HEK293 (cell line): ENCODE measurements at regions not wholly inside any gene's neighbourhood (a gene's known extent, or its start where the extent isn't known, plus 50 kb on each side); places are given as distances from the start of the nearest gene placed in this dataset.

Source experiments
- CTCF ChIA-PET: fragments of 350-600 bp; formaldehyde crosslinking; extraction: SDS; loops from one replicate; lab custom pipeline; 2021; ENCODE audit warnings: antibody characterized with exemption; lab: Yijun Ruan, JAX
- POLR2A ChIA-PET: fragments of 300-600 bp; formaldehyde crosslinking; extraction: SDS; loops from one replicate; lab custom pipeline; 2020; ENCODE audit warnings: antibody characterized with exemption, inconsistent platforms; lab: Yijun Ruan, JAX
- H3K27ac ChIP-seq: fragments of 200-500 bp; sonication (Bioruptor generic); 2 replicates; pipeline ENCODE4 v1.5.1; 2014; ENCODE audit warnings: low read depth, low read length, control low read depth, inconsistent platforms; ENCODE audit errors: extremely low read depth
- H3K36me3 ChIP-seq, 2 experiments: fragments of 200-500 bp in 1 of 2; sonication (Bioruptor generic) in 1 of 2; 1 replicate in 1 of 2; 2 replicates in 1 of 2; pipeline ENCODE4 v1.5.1; 2014 to 2017; ENCODE audit warnings: inconsistent platforms in 2 of 2, low read length in 2 of 2; ENCODE audit not compliant: control insufficient read depth in 2 of 2, insufficient read depth in 1 of 2
- H3K4me1 ChIP-seq: fragments of 200-500 bp; sonication (Bioruptor generic); 2 replicates; pipeline ENCODE4 v1.5.1; 2014; ENCODE audit warnings: mild to moderate bottlenecking, low read length, inconsistent platforms; ENCODE audit not compliant: control insufficient read depth, insufficient read depth
- H3K4me3 ChIP-seq: 2 replicates; pipeline ENCODE4 v1.5.1; 2011; ENCODE audit warnings: low read depth, mild to moderate bottlenecking, control low read depth, low read length, moderate library complexity
- H3K9me3 ChIP-seq: fragments of 200-500 bp; sonication (Bioruptor generic); 2 replicates; pipeline ENCODE4 v1.5.1; 2014; ENCODE audit warnings: low read depth, low read length, inconsistent platforms; ENCODE audit not compliant: control insufficient read depth, insufficient read depth
- FEZF1 ChIP-seq: fragments of 450-650 bp; formaldehyde crosslinking; IDR thresholded peaks from 2 replicates; pipeline ENCODE4 v1.5.1; 2016; ENCODE audit warnings: missing biosample characterization, missing genetic modification characterization
- MEIS1 ChIP-seq: sonication (generic); formaldehyde crosslinking; IDR thresholded peaks from 2 replicates; pipeline ENCODE4 v1.8.1; 2022; ENCODE audit warnings: missing genetic modification reagents, mild to moderate bottlenecking, borderline replicate concordance
- OVOL3 ChIP-seq: fragments of 450-650 bp; formaldehyde crosslinking; IDR thresholded peaks from 2 replicates; pipeline ENCODE4 v1.5.1; 2016; ENCODE audit warnings: missing biosample characterization, missing genetic modification characterization
- ZFP37 ChIP-seq: fragments of 450-650 bp; formaldehyde crosslinking; IDR thresholded peaks from 2 replicates; pipeline ENCODE4 v1.5.1; 2016; ENCODE audit warnings: missing biosample characterization, missing genetic modification characterization
- ZNF155 ChIP-seq: fragments of 450-650 bp; formaldehyde crosslinking; IDR thresholded peaks from 2 replicates; pipeline ENCODE4 v1.5.1; 2016; ENCODE audit warnings: missing biosample characterization, missing genetic modification characterization
- ZNF174 ChIP-seq: fragments of 450-650 bp; formaldehyde crosslinking; IDR thresholded peaks from 2 replicates; pipeline ENCODE4 v1.5.0; 2017; ENCODE audit warnings: missing biosample characterization, mild to moderate bottlenecking, missing genetic modification characterization
- ZNF2 ChIP-seq: fragments of 450-650 bp; formaldehyde crosslinking; IDR thresholded peaks from 2 replicates; pipeline ENCODE4 v1.5.1; 2016; ENCODE audit warnings: missing biosample characterization, missing genetic modification characterization
- ZNF274 ChIP-seq, 2 experiments: fragments of 200-500 bp in 1 of 2; fragments of 450-650 bp in 1 of 2; sonication (Bioruptor generic) in 1 of 2; formaldehyde crosslinking in 1 of 2; IDR thresholded peaks; 2 replicates each; pipeline versions ENCODE4 v1.5.1 to v1.6.1; 2014 to 2016; ENCODE audit warnings: borderline replicate concordance in 1 of 2, inconsistent platforms in 1 of 2, low read length in 1 of 2, missing biosample characterization in 1 of 2, missing genetic modification characterization in 1 of 2
- ZNF292 ChIP-seq: fragments of 450-650 bp; formaldehyde crosslinking; IDR thresholded peaks from 2 replicates; pipeline ENCODE4 v1.5.1; 2016; ENCODE audit warnings: low read depth, missing biosample characterization, missing genetic modification characterization, borderline replicate concordance
- ZNF558 ChIP-seq: fragments of 450-650 bp; formaldehyde crosslinking; IDR thresholded peaks from 2 replicates; pipeline ENCODE4 v1.5.1; 2016; ENCODE audit warnings: missing biosample characterization, missing genetic modification characterization
- ZNF571 ChIP-seq: fragments of 450-650 bp; formaldehyde crosslinking; IDR thresholded peaks from 2 replicates; pipeline ENCODE4 v1.5.0; 2017; ENCODE audit warnings: missing biosample characterization, missing genetic modification characterization
- TF ChIP-seq, protein P1 (sequence below): fragments of 450-650 bp; formaldehyde crosslinking; IDR thresholded peaks from 2 replicates; pipeline ENCODE4 v1.5.1; 2017; ENCODE audit warnings: missing biosample characterization, missing genetic modification characterization
- TF ChIP-seq, protein P2 (sequence below): fragments of 450-650 bp; formaldehyde crosslinking; IDR thresholded peaks from 2 replicates; pipeline ENCODE4 v1.5.1; 2016; ENCODE audit warnings: missing biosample characterization, missing genetic modification characterization
- TF ChIP-seq, protein P3 (sequence below): fragments of 450-650 bp; formaldehyde crosslinking; IDR thresholded peaks from 2 replicates; pipeline ENCODE4 v1.5.1; 2016; ENCODE audit warnings: missing biosample characterization, missing genetic modification characterization, low read depth
- TF ChIP-seq, protein P4 (sequence below): fragments of 450-650 bp; formaldehyde crosslinking; IDR thresholded peaks from 2 replicates; pipeline ENCODE4 v1.5.1; 2016; ENCODE audit warnings: missing biosample characterization, missing genetic modification characterization
- TF ChIP-seq, protein P5 (sequence below): fragments of 450-650 bp; IDR thresholded peaks from 2 replicates; pipeline ENCODE4 v1.5.1; 2018; ENCODE audit warnings: missing biosample characterization, mild to moderate bottlenecking, missing genetic modification characterization

DNA sequence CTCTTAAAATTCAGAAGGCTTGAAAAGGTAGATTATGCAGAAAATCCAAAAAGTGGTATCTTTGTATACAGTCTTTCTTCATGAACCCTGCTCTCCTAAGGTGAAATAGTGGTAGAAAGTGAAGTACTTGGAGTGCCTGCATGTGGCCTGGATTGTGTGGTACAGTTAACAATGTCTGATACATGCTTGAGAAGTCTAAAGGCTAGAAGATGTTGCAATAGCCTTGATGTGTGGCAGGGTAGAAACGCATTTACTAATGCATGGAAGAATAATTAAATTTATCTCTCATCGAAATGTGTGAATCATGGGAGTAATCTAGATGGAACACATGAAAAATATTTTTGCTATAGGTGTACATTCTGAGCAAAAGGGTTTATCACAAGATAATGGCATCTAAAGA is 1632.3 kb upstream of the B3GALT2 start:
- POLR2A ChIA-PET, result no interaction called here
- Histone ChIP-seq H3K9me3 (no peaks in the 10 kb centered on the region), H3K4me1 (no peaks in the 10 kb centered on the region)

DNA sequence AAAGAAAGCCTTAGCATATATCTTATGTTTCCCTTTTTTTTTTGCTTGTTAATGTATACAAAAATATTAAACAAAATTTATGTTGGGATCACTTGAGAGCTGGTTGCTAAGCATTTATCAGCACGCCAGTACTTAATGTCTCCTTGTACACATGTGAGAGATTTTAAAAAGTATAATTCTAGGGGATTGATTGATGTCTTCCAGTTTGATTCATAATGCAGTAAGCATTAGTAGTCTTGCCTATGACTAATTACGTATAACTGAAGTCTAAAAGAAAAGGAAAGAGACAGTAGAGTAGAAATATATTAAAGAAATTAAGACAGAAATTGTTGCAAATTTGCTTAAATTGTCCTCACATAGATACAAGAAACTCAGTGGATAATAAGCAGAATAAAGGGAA is 1630.4 kb upstream of the B3GALT2 start:
- TF ChIP-seq, protein P1, sequence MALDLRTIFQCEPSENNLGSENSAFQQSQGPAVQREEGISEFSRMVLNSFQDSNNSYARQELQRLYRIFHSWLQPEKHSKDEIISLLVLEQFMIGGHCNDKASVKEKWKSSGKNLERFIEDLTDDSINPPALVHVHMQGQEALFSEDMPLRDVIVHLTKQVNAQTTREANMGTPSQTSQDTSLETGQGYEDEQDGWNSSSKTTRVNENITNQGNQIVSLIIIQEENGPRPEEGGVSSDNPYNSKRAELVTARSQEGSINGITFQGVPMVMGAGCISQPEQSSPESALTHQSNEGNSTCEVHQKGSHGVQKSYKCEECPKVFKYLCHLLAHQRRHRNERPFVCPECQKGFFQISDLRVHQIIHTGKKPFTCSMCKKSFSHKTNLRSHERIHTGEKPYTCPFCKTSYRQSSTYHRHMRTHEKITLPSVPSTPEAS (tag by site-specific recombination), result no peak
- TF ChIP-seq OVOL3 (tag by site-specific recombination), result no peak
- no peak for TF ChIP-seq ZNF292 (tag by site-specific recombination)
- TF ChIP-seq, all 188 proteins: peak for 0
- POLR2A ChIA-PET, result no interaction called here
- Histone ChIP-seq H3K9me3 (no peaks in the 10 kb centered on the region), H3K4me1 (no peaks in the 10 kb centered on the region), H3K4me3 (no peak overlapping the region), H3K27ac (no peak overlapping the region), H3K36me3 (no peaks in the 10 kb centered on the region)
- CTCF ChIA-PET, result interaction anchor here (0.6 to 0.7 kb wide), 2 partner anchors 578 to 1173 kb away, joined by 3 read pairs; no protein-coding TSS in a partner anchor

More for the DNA sequence above, 1632.3 kb upstream of the B3GALT2 start:
- H3K36me3 ChIP-seq, result no peaks in the 10 kb centered on the region
- H3K27ac ChIP-seq, result no peak overlapping the region
- TF ChIP-seq ZNF274 (IDR thresholded peaks at IDR 0.05; ENCODE audit: low read length), result no peak
- no peak for TF ChIP-seq ZNF274 (tag by site-specific recombination; IDR thresholded peaks at IDR 0.05; ENCODE audit: borderline replicate concordance)
- TF ChIP-seq, protein P2, sequence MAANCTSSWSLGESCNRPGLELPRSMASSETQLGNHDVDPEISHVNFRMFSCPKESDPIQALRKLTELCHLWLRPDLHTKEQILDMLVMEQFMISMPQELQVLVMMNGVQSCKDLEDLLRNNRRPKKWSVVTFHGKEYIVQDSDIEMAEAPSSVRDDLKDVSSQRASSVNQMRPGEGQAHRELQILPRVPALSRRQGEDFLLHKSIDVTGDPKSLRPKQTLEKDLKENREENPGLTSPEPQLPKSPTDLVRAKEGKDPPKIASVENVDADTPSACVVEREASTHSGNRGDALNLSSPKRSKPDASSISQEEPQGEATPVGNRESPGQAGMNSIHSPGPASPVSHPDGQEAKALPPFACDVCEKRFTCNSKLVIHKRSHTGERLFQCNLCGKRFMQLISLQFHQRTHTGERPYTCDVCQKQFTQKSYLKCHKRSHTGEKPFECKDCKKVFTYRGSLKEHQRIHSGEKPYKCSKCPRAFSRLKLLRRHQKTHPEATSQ (tag by site-specific recombination), result no peak
- TF ChIP-seq ZNF558 (tag by site-specific recombination), result no peak
- no peak for TF ChIP-seq MEIS1 (CRISPR knock-in tag)
- no peak for TF ChIP-seq ZNF174 (tag by site-specific recombination)
- TF ChIP-seq ZNF571 (tag by site-specific recombination), result no peak
- TF ChIP-seq ZNF2 (tag by site-specific recombination), result no peak
- TF ChIP-seq, protein P3, sequence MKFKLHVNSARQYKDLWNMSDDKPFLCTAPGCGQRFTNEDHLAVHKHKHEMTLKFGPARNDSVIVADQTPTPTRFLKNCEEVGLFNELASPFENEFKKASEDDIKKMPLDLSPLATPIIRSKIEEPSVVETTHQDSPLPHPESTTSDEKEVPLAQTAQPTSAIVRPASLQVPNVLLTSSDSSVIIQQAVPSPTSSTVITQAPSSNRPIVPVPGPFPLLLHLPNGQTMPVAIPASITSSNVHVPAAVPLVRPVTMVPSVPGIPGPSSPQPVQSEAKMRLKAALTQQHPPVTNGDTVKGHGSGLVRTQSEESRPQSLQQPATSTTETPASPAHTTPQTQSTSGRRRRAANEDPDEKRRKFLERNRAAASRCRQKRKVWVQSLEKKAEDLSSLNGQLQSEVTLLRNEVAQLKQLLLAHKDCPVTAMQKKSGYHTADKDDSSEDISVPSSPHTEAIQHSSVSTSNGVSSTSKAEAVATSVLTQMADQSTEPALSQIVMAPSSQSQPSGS (tag by site-specific recombination), result no peak
- TF ChIP-seq, protein P4, sequence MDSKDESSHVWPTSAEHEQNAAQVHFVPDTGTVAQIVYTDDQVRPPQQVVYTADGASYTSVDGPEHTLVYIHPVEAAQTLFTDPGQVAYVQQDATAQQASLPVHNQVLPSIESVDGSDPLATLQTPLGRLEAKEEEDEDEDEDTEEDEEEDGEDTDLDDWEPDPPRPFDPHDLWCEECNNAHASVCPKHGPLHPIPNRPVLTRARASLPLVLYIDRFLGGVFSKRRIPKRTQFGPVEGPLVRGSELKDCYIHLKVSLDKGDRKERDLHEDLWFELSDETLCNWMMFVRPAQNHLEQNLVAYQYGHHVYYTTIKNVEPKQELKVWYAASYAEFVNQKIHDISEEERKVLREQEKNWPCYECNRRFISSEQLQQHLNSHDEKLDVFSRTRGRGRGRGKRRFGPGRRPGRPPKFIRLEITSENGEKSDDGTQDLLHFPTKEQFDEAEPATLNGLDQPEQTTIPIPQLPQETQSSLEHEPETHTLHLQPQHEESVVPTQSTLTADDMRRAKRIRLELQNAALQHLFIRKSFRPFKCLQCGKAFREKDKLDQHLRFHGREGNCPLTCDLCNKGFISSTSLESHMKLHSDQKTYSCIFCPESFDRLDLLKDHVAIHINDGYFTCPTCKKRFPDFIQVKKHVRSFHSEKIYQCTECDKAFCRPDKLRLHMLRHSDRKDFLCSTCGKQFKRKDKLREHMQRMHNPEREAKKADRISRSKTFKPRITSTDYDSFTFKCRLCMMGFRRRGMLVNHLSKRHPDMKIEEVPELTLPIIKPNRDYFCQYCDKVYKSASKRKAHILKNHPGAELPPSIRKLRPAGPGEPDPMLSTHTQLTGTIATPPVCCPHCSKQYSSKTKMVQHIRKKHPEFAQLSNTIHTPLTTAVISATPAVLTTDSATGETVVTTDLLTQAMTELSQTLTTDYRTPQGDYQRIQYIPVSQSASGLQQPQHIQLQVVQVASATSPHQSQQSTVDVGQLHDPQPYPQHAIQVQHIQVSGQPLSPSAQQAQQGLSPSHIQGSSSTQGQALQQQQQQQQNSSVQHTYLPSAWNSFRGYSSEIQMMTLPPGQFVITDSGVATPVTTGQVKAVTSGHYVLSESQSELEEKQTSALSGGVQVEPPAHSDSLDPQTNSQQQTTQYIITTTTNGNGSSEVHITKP (tag by site-specific recombination), result no peak
- no peak for TF ChIP-seq ZFP37 (tag by site-specific recombination)
- TF ChIP-seq, protein P5, sequence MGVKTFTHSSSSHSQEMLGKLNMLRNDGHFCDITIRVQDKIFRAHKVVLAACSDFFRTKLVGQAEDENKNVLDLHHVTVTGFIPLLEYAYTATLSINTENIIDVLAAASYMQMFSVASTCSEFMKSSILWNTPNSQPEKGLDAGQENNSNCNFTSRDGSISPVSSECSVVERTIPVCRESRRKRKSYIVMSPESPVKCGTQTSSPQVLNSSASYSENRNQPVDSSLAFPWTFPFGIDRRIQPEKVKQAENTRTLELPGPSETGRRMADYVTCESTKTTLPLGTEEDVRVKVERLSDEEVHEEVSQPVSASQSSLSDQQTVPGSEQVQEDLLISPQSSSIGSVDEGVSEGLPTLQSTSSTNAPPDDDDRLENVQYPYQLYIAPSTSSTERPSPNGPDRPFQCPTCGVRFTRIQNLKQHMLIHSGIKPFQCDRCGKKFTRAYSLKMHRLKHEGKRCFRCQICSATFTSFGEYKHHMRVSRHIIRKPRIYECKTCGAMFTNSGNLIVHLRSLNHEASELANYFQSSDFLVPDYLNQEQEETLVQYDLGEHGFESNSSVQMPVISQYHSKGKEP (tag by site-specific recombination), result no peak
- TF ChIP-seq FEZF1 (tag by site-specific recombination), result no peak
- TF ChIP-seq ZNF155 (tag by site-specific recombination), result no peak
- CTCF ChIA-PET, result interaction anchor here (0.6 kb wide), 1 partner anchor 165 kb away, joined by 6 read pairs; no protein-coding TSS in a partner anchor
- H3K4me3 ChIP-seq, result no peak overlapping the region
